AG10803 (cell line): ENCODE measurements at regions not wholly inside any gene's neighbourhood (a gene's known extent, or its start where the extent isn't known, plus 50 kb on each side); places are given as distances from the start of the nearest gene placed in this dataset.

ENCODE experiments used
- DNase-seq: peaks from one replicate; pipeline ENCODE4 v3.0.0; 2010; ENCODE audit warnings: low read depth
- H3K4me3 ChIP-seq: 2 replicates; pipeline ENCODE4 v1.5.1; 2011; ENCODE audit warnings: mild to moderate bottlenecking, low read length, control low read depth
- TF ChIP-seq, protein P1 (sequence below): conservative IDR thresholded peaks from 2 replicates; pipeline ENCODE4 v1.5.1; 2011; ENCODE audit warnings: mild to moderate bottlenecking, low read length, control low read depth, inconsistent platforms

GRCh38 chr13:85247780-85248179 is 551.4 kb downstream of the SLITRK6 start:
- TF ChIP-seq, protein P1, sequence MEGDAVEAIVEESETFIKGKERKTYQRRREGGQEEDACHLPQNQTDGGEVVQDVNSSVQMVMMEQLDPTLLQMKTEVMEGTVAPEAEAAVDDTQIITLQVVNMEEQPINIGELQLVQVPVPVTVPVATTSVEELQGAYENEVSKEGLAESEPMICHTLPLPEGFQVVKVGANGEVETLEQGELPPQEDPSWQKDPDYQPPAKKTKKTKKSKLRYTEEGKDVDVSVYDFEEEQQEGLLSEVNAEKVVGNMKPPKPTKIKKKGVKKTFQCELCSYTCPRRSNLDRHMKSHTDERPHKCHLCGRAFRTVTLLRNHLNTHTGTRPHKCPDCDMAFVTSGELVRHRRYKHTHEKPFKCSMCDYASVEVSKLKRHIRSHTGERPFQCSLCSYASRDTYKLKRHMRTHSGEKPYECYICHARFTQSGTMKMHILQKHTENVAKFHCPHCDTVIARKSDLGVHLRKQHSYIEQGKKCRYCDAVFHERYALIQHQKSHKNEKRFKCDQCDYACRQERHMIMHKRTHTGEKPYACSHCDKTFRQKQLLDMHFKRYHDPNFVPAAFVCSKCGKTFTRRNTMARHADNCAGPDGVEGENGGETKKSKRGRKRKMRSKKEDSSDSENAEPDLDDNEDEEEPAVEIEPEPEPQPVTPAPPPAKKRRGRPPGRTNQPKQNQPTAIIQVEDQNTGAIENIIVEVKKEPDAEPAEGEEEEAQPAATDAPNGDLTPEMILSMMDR: no peak
- DNase-seq: no peak
- H3K4me3 ChIP-seq: no peak overlapping the region

DNA sequence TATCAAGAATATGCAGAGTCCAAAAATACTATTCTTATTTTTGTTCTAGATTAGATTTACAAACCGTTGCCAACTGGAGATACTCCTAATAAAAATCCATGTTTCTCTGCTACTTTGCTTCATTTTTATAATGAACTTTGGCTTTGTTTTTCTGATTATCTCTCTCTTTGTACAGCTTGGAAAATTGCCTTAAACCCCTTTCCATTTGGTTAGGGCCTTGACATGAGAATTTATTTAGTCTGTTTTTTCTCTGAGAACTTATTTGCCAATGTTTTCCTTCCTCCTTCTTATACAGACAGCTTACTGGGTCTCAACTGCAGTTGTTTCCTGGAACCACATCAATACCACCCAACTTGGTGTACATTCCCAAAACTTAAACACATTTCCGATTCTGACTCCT is 555.4 kb downstream of the SLITRK6 start:
- no peak for DNase-seq
- H3K4me3 ChIP-seq: no peak overlapping the region
- TF ChIP-seq, protein P1: no peak

DNA sequence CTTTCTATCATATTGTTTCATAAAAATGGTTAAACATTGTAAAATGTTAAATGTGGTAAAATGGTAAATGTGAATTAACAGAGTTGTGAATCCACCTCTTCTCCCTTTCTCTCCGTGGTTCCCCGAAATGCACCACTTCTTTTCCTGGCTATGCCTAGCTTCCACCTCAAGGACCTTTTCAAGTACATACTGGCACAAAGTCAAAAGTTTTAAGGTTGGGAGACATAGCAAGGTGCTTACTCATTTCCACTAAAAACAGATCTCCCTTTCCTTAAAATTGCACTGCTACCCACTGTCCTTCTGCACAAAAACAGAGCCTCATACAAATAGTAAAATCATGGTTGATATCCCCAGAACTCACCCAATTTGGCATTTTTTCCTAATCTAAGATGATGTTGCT is 558.2 kb downstream of the SLITRK6 start:
- TF ChIP-seq, protein P1: no peak
- DNase-seq: no peak
- no peak overlapping the region for H3K4me3 ChIP-seq

- DNase-seq: no peak
- H3K4me3 ChIP-seq: no peak overlapping the region
- TF ChIP-seq, protein P1: no peak
These were observed 562.8 kb downstream of the SLITRK6 start for GRCh38 chr13:85236413-85236812.

DNA sequence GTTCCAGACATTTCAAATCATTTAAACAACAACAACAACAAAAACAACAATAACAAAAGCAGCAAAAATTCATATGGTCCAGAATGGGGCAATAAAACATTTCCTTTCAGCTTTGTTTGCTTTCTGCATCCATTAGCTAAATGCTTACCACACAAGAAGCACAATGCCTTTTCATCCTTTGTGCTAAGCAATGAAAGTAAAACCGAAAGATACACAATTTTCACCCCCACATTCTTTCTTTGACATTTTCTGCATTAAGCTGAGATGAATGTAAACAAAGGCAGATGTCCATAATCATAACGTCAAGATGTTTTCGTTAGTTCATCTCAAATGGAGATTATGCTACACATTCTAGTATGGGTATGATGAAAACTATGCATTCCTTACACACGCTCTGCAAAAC is 568.5 kb downstream of the SLITRK6 start:
- H3K4me3 ChIP-seq: no peak overlapping the region
- TF ChIP-seq, protein P1: no peak
- DNase-seq: no peak

DNA sequence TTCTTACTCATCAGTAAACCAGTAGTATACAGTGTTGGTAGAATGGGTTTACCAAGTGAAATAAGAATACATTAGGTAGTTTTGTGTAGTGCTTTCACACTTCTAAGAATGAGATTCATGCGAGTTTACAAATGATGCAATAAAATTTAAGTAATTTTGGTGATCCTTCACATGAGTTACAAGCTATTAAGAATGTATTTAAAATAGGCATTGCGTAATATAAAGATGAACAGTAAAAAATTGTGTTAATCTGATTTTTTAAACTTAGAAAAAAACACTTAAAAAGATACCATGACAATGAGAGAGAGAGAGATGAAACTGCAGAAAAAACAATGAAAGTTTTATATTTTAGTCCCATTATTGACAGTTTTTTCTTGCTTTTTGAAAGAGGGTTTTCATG is 570.5 kb downstream of the SLITRK6 start:
- H3K4me3 ChIP-seq: no peak overlapping the region
- TF ChIP-seq, protein P1: no peak
- no peak for DNase-seq

DNA sequence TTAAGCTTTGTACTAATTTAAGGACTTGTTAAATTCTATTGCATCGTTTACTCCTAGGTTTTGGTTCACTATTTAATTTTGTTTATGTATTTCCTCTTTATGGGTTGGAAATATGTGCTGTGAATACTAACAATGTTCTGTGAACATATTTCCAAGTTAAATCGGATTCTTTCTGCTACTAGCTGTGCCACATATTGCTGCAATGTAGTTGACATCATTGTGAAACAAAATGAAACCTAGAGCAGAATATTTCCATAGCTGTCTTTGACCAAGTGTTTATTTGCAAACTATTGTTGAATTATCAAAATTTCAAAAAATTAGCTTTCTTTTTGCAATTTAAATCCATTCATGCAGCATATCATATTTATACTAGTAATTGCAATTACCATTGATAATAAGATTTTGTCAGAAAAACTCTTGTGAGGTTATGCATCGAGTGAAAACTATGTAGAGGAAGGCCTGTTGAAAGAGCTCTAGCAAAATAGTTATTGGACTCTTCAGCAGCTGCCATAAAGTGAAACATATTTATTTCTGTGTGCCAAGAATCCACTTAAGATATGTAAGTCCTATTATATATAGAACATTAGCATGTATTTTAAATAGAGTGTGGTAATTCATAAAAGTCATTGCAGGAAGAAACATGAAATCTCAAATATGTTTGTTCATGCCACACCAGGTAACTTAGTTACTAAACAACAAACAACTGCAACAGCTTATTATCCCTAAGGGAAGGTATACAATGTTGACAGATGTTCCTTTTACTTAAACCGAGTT is 575.1 kb downstream of the SLITRK6 start:
- no peak overlapping the region for H3K4me3 ChIP-seq
- TF ChIP-seq, protein P1: no peak
- DNase-seq: no peak
